ENCODE measurements at regions not wholly inside any gene's neighbourhood (a gene's known extent, or its start where the extent isn't known, plus 50 kb on each side); places are given as distances from the start of the nearest gene placed in this dataset.

DNA sequence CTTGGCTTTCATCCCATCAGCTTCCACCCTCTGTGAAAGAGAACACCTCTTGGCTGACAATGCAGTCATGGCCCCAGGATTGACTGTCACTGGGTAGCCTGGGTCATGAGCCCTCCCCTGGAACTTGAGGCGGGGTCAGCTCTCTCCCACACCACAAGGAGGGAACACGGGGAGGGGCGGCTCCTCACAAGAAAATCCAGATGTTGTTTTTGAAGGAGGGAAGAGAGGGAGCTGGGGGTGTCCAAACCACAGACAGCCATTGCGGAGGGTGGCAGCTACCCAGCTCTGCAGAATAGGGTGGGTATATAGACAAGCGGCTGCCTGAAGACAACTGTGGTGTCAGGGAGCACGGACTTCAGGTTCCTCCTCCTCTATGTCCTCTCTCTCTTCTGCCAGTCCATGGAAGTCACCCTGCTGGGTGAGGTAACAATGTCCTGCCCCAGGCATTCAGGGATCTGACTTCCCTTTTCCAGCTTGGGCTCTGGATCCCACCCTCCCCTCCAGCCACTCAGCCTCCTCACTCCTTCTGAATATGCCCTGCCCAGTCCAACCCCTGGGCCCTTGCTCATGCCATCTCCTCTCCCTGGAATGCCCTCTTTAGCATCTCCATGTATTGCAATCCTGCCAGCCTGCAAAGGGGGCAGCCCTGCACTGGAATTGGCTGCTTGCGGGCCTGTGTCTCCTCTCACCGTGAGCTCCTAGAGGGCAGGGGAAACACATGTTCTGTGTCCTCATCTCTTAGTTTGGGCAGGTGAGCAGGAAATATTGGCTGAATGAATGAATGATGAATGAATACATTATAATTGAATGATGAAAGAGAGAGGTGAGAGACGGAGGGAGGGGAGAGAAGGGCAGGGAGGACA lies 60.9 kb upstream of the RUNX3 start:
- H3K4me1 ChIP-seq: no peaks in the 10 kb centered on the region
- 44% methylated on average over 4 of the region's 9 CpGs for WGBS (ENCODE audit: insufficient coverage, low coverage, low lambda C conversion rate, missing lambda C conversion rate)
- no peak for TF ChIP-seq POLR2A (IDR thresholded peaks at IDR 0.05)
- TF ChIP-seq, protein P1, sequence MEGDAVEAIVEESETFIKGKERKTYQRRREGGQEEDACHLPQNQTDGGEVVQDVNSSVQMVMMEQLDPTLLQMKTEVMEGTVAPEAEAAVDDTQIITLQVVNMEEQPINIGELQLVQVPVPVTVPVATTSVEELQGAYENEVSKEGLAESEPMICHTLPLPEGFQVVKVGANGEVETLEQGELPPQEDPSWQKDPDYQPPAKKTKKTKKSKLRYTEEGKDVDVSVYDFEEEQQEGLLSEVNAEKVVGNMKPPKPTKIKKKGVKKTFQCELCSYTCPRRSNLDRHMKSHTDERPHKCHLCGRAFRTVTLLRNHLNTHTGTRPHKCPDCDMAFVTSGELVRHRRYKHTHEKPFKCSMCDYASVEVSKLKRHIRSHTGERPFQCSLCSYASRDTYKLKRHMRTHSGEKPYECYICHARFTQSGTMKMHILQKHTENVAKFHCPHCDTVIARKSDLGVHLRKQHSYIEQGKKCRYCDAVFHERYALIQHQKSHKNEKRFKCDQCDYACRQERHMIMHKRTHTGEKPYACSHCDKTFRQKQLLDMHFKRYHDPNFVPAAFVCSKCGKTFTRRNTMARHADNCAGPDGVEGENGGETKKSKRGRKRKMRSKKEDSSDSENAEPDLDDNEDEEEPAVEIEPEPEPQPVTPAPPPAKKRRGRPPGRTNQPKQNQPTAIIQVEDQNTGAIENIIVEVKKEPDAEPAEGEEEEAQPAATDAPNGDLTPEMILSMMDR (IDR thresholded peaks at IDR 0.05): no peak
- no peak for ATAC-seq
- H3K27me3 ChIP-seq: no peaks in the 10 kb centered on the region
- H3K4me3 ChIP-seq: no peak overlapping the region
- intact Hi-C loops (cut with DNase I): no loop called here
- DNase-seq: peak in 2 of 3 donors; percentile 8 to 15
- no peaks in the 10 kb centered on the region for H3K9me3 ChIP-seq
- H3K36me3 ChIP-seq: no peaks in the 10 kb centered on the region
- H3K27ac ChIP-seq: no peak overlapping the region

DNA sequence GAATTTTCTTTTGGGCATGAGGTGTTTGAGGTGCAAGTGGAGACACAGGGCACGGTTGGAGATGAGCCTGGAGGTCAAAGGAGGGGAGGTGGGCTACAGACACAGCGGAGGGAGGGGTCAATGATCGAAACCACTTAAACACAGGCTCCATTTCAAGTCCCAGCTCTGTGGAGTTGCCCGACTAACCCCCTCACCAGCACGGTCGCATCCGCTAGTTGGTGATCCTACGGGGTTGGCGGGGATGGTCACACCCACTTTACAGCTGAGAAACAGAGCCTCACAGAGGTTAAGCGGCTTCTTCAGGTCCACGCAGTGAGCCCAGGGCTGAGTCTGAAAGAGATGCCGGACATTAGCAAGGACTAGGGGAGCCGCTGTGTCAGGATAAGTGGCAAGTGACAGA lies 60.1 kb upstream of the RUNX3 start:
- Histone ChIP-seq H3K4me3 (no peak overlapping the region), H3K36me3 (no peaks in the 10 kb centered on the region), H3K27ac (no peak overlapping the region), H3K4me1 (no peaks in the 10 kb centered on the region), H3K27me3 (no peaks in the 10 kb centered on the region), H3K9me3 (no peaks in the 10 kb centered on the region)
- intact Hi-C loops (cut with DNase I): no loop called here
- DNase-seq (peak in 2 of 3 donors; percentile 10 to 31), ATAC-seq (no peak)
- WGBS (ENCODE audit: insufficient coverage, low coverage, low lambda C conversion rate, missing lambda C conversion rate): 74% methylated on average over 11 of the region's 13 CpGs
- TF ChIP-seq, protein P1 (IDR thresholded peaks at IDR 0.05): no peak
- TF ChIP-seq POLR2A (IDR thresholded peaks at IDR 0.05): no peak

- TF ChIP-seq, protein P1 (IDR thresholded peaks at IDR 0.05): no peak
- no peak for TF ChIP-seq POLR2A (IDR thresholded peaks at IDR 0.05)
- DNase-seq: no peak
- Histone ChIP-seq H3K9me3 (no peaks in the 10 kb centered on the region), H3K4me1 (no peaks in the 10 kb centered on the region), H3K27me3 (no peaks in the 10 kb centered on the region), H3K36me3 (no peaks in the 10 kb centered on the region), H3K27ac (no peak overlapping the region), H3K4me3 (no peak overlapping the region)
- no peak for ATAC-seq
- intact Hi-C loops (cut with DNase I): no loop called here
- WGBS (ENCODE audit: insufficient coverage, low coverage, low lambda C conversion rate, missing lambda C conversion rate): 45% methylated on average over 2 of the region's 2 CpGs
Measured at GRCh38 chr1:24989082-24989481, 59.0 kb upstream of the RUNX3 start.

DNA sequence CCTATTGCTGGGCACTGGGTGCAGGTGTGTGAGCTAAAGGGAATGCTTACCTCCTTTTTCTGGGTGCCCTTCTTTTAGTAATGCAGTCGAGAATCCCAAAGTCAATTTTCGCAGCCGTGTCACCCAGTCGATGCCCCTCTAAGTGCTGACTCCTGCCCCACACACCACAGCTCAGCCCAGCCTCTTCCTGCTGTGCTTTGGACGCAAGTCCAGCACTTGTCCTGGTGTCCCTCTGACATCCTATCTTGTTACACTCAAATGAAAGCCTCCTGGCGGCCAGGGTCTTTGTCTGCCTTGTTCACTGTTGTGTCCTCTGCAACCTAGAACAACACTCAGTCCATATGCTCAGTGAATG lies 58.5 kb upstream of the RUNX3 start:
- Histone ChIP-seq H3K27me3 (no peaks in the 10 kb centered on the region), H3K27ac (no peak overlapping the region), H3K4me1 (no peaks in the 10 kb centered on the region), H3K36me3 (no peaks in the 10 kb centered on the region), H3K9me3 (no peaks in the 10 kb centered on the region), H3K4me3 (no peak overlapping the region)
- ATAC-seq: no peak
- peak in 2 of 3 donors; percentile 11 to 35 for DNase-seq
- 52% methylated on average over 5 of the region's 6 CpGs for WGBS (ENCODE audit: insufficient coverage, low coverage, low lambda C conversion rate, missing lambda C conversion rate)
- intact Hi-C loops (cut with DNase I): no loop called here
- TF ChIP-seq, protein P1 (IDR thresholded peaks at IDR 0.05): no peak
- TF ChIP-seq POLR2A (IDR thresholded peaks at IDR 0.05): no peak
